UCSD-AML1 (cell line): ENCODE measurements at regions not wholly inside any gene's neighbourhood (a gene's known extent, or its start where the extent isn't known, plus 50 kb on each side); places are given as distances from the start of the nearest gene placed in this dataset.
A peak's percentile ranks its signal among the peaks of the same experiment; 100 is the strongest.

Experiments used
- DNase-seq: peaks from one replicate; lab custom pipeline; 2025; ENCODE audit not compliant: unreplicated experiment; lab: John Stamatoyannopoulos, UW

DNA sequence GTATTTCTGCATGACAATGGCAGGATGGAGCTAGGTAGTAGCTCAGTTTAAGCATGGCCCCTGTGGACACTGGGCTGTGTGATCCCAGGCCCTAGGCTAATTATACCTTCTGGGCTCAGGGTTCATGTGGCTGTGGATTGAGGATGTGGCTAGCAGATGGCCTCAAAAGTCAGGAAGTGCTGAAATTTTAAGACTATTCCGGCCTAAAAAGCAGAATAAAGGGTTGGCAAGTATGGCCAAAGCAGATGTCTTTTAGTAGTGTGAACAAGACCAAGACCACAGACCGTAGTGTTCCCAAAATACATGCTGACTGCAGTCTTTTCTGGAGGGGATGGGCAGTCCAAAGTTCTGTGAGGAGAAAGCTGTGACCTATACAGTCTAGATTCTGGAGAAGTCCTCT lies 115.7 kb upstream of the RAG2 start:
- DNase-seq = peak; percentile 54

GRCh38 chr11:36711104-36711825 lies 113.2 kb upstream of the RAG2 start:
- DNase-seq = no peak
